ENCODE measurements at regions not wholly inside any gene's neighbourhood (a gene's known extent, or its start where the extent isn't known, plus 50 kb on each side); places are given as distances from the start of the nearest gene placed in this dataset.

GRCh38 chr10:123398180-123398591 is 244.0 kb downstream of the BUB3 start:
- H3K4me2 ChIP-seq (ENCODE audit: insufficient read depth, low read length): no peak overlapping the region
- H3K4me3 ChIP-seq (ENCODE audit: low read depth in 1 of 2, low read length in 2 of 2): no peak overlapping the region
- ATAC-seq (ENCODE audit: insufficient read depth, low read depth) (no peak), DNase-seq (no peak)
- no peaks in the 10 kb centered on the region for H3K4me1 ChIP-seq (ENCODE audit: insufficient read depth, low read length)
- H3K79me2 ChIP-seq (ENCODE audit: insufficient read depth, low read length): no peaks in the 10 kb centered on the region
- H2AFZ ChIP-seq (ENCODE audit: low read depth, low read length): no peak overlapping the region
- H3K9ac ChIP-seq (ENCODE audit: low read depth, low read length): no peak overlapping the region
- no peaks in the 10 kb centered on the region for H3K27me3 ChIP-seq (ENCODE audit: insufficient read depth, low read length, poor library complexity)
- H3K27ac ChIP-seq (ENCODE audit: low read length): no peak overlapping the region
- H4K20me1 ChIP-seq (ENCODE audit: insufficient read depth, low read length): no peaks in the 10 kb centered on the region
- H3K9me3 ChIP-seq (ENCODE audit: insufficient read depth, low read length, severe bottlenecking): peaks cover 2% of the 10 kb centered on the region
- no peak for TF ChIP-seq EZH2 (IDR thresholded peaks at IDR 0.05; ENCODE audit: borderline replicate concordance, low read depth, low read length, severe bottlenecking)
- TF ChIP-seq CTCF (IDR thresholded peaks at IDR 0.05; ENCODE audit: borderline replicate concordance, extremely low read depth, low read length, poor library complexity, severe bottlenecking): no peak
- no peaks in the 10 kb centered on the region for H3K36me3 ChIP-seq (ENCODE audit: insufficient read depth, low read length)

- Histone ChIP-seq H3K4me1 (ENCODE audit: insufficient read depth, low read length) (no peaks in the 10 kb centered on the region), H2AFZ (ENCODE audit: low read depth, low read length) (no peak overlapping the region), H3K36me3 (ENCODE audit: insufficient read depth, low read length) (no peaks in the 10 kb centered on the region), H3K27me3 (ENCODE audit: insufficient read depth, low read length, poor library complexity) (no peaks in the 10 kb centered on the region), H3K9ac (ENCODE audit: low read depth, low read length) (no peak overlapping the region), H3K27ac (ENCODE audit: low read length) (no peak overlapping the region), H3K4me2 (ENCODE audit: insufficient read depth, low read length) (no peak overlapping the region), H3K9me3 (ENCODE audit: insufficient read depth, low read length, severe bottlenecking) (peaks cover 2% of the 10 kb centered on the region), H3K79me2 (ENCODE audit: insufficient read depth, low read length) (no peaks in the 10 kb centered on the region), H3K4me3 (ENCODE audit: low read depth in 1 of 2, low read length in 2 of 2) (no peak overlapping the region), H4K20me1 (ENCODE audit: insufficient read depth, low read length) (no peaks in the 10 kb centered on the region)
- no peak for TF ChIP-seq EZH2 (IDR thresholded peaks at IDR 0.05; ENCODE audit: borderline replicate concordance, low read depth, low read length, severe bottlenecking)
- TF ChIP-seq CTCF (IDR thresholded peaks at IDR 0.05; ENCODE audit: borderline replicate concordance, extremely low read depth, low read length, poor library complexity, severe bottlenecking): no peak
- no peak for DNase-seq
- ATAC-seq (ENCODE audit: insufficient read depth, low read depth): no peak
These were observed 244.6 kb downstream of the BUB3 start for GRCh38 chr10:123398756-123399155.

GRCh38 chr10:123399276-123399839 is 245.2 kb downstream of the BUB3 start:
- H3K27me3 ChIP-seq (ENCODE audit: insufficient read depth, low read length, poor library complexity): no peaks in the 10 kb centered on the region
- H3K4me1 ChIP-seq (ENCODE audit: insufficient read depth, low read length): no peaks in the 10 kb centered on the region
- no peaks in the 10 kb centered on the region for H4K20me1 ChIP-seq (ENCODE audit: insufficient read depth, low read length)
- no peak overlapping the region for H3K4me2 ChIP-seq (ENCODE audit: insufficient read depth, low read length)
- no peak for ATAC-seq (ENCODE audit: insufficient read depth, low read depth)
- no peak overlapping the region for H3K27ac ChIP-seq (ENCODE audit: low read length)
- H3K4me3 ChIP-seq (ENCODE audit: low read depth in 1 of 2, low read length in 2 of 2): no peak overlapping the region
- H3K9me3 ChIP-seq (ENCODE audit: insufficient read depth, low read length, severe bottlenecking): peaks cover 2% of the 10 kb centered on the region
- no peaks in the 10 kb centered on the region for H3K36me3 ChIP-seq (ENCODE audit: insufficient read depth, low read length)
- no peak overlapping the region for H3K9ac ChIP-seq (ENCODE audit: low read depth, low read length)
- no peaks in the 10 kb centered on the region for H3K79me2 ChIP-seq (ENCODE audit: insufficient read depth, low read length)
- H2AFZ ChIP-seq (ENCODE audit: low read depth, low read length): no peak overlapping the region
- DNase-seq: no peak
- no peak for TF ChIP-seq CTCF (IDR thresholded peaks at IDR 0.05; ENCODE audit: borderline replicate concordance, extremely low read depth, low read length, poor library complexity, severe bottlenecking)
- no peak for TF ChIP-seq EZH2 (IDR thresholded peaks at IDR 0.05; ENCODE audit: borderline replicate concordance, low read depth, low read length, severe bottlenecking)

- Histone ChIP-seq H3K4me1 (ENCODE audit: insufficient read depth, low read length) (no peaks in the 10 kb centered on the region), H3K27me3 (ENCODE audit: insufficient read depth, low read length, poor library complexity) (no peaks in the 10 kb centered on the region), H3K79me2 (ENCODE audit: insufficient read depth, low read length) (no peaks in the 10 kb centered on the region), H2AFZ (ENCODE audit: low read depth, low read length) (no peak overlapping the region), H3K4me2 (ENCODE audit: insufficient read depth, low read length) (no peak overlapping the region), H3K9ac (ENCODE audit: low read depth, low read length) (no peak overlapping the region), H4K20me1 (ENCODE audit: insufficient read depth, low read length) (no peaks in the 10 kb centered on the region), H3K4me3 (ENCODE audit: low read depth in 1 of 2, low read length in 2 of 2) (no peak overlapping the region), H3K27ac (ENCODE audit: low read length) (no peak overlapping the region), H3K9me3 (ENCODE audit: insufficient read depth, low read length, severe bottlenecking) (no peaks in the 10 kb centered on the region), H3K36me3 (ENCODE audit: insufficient read depth, low read length) (no peaks in the 10 kb centered on the region)
- DNase-seq: no peak
- no peak for TF ChIP-seq EZH2 (IDR thresholded peaks at IDR 0.05; ENCODE audit: borderline replicate concordance, low read depth, low read length, severe bottlenecking)
- no peak for TF ChIP-seq CTCF (IDR thresholded peaks at IDR 0.05; ENCODE audit: borderline replicate concordance, extremely low read depth, low read length, poor library complexity, severe bottlenecking)
- ATAC-seq (ENCODE audit: insufficient read depth, low read depth): no peak
These were observed 247.8 kb downstream of the BUB3 start for GRCh38 chr10:123402021-123402420.

All from DND-41 (cell line).